HG03571 (cell line): ENCODE measurements at regions not wholly inside any gene's neighbourhood (a gene's known extent, or its start where the extent isn't known, plus 50 kb on each side); places are given as distances from the start of the nearest gene placed in this dataset.

Experiments
- ATAC-seq: cut with Tn5 transposase; IDR thresholded peaks from one replicate; pipeline ENCODE4 v1.9.1; 2021; ENCODE audit not compliant: unreplicated experiment

DNA sequence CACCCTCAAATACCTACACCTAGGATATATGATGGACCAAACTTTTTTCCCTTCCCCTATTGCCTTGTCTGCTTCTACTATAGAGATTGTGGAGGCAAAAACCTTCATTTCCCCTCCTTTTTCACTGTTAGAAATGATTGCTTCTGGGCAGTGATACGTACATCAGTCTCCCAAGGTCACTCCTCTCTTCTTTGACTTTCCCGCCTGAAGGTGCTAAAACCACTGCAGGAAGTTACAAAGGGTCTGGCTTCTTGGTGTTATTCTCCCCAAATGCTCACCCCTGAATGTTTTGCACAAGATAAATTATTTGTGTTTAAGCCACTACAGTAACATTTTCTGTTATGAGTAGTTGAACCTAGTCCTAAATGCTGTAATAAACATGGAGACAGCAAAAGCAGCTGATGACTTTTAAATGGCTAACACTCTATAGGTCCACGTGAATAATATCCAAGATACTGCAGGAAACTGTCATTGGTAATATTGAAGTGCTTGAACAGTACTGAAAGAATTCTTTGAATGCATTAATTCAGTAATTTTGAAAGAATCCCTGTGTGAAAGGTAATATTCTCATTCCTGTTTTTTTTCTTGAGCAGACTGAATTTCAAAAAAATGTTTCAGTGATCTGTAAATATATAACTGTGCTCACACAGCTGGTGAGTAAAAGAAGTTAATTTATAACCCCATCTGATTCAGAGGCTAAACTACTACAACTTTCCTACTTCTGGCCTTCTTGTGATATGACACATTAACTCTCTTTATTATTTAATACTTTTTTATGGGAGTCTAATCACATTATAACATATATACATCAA, 865.1 kb downstream of the EFNB2 start:
- ATAC-seq = no peak

DNA sequence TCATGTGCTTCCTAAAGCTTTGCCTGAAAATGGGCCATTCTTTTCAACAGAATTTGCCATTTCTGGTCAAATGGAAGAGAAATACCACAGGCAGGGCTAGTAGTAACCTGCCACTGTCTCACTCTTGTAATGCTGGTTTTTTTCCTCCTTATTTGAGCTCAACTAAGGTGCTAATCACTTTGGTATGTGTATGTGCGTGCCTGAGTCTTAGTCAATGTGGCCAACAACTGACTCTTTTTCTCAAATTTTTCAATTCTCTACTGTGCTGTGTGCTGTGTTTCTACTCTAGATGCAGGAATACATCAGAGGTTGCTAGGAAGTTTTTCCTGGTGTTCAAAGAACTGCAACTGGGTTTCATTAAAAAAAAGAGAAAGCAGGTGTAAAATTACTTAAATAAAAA, 870.2 kb downstream of the EFNB2 start:
- ATAC-seq = no peak

DNA sequence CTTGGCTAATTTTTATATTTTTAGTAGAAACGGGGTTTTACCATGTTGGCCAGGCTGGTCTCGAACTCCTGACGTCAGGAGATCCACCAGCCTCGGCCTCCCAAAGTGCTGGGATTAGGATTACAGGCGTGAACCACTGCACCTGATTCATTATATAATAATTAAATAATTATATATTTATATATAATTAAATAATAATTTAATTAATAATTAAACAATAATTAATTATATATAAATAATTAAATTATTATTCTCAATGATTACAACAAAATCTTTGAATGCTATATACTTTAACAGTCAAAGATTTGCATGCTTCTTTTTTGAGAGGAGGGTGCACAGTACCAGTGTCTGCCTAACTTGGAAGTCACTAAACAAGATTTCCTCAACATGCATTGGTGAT, 872.3 kb downstream of the EFNB2 start:
- ATAC-seq = no peak

DNA sequence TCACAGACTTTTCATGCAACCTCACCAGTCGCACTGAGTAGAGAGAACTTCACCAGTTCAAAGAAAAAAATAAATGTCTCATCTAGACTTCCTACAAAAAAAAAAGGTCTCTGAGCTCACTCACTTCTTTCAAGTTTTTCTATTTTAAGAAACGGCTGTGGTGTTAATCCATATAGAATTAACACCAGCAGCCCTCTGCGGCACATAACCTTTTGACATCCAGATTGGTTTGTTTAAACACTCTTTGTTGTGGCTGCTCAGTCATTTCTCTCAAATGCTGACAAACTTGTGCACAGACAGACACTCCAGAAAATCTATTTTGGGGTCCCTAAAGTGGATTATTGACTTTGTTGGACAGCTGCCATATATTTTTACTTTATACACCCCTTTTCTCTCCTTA, 874.9 kb downstream of the EFNB2 start:
- no peak for ATAC-seq

DNA sequence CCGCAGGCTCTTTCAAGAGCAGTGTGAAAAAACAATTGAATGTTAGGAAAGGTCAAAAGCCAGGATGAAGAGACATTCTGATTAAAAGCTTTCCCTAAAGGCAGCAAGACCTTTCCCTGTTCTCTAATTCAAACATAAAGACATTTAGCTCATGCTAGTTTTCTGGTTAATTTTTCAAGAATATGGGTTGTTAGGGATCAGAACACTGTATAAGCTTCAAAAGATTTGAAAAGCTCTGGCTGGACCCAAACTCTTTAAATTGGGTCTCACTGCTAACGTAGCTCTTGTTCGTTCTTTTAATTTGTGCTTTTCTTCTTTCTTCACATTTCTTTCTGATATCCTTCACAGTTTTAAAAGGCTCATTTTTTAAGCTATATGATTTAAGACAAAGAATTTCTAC, 877.0 kb downstream of the EFNB2 start:
- no peak for ATAC-seq

DNA sequence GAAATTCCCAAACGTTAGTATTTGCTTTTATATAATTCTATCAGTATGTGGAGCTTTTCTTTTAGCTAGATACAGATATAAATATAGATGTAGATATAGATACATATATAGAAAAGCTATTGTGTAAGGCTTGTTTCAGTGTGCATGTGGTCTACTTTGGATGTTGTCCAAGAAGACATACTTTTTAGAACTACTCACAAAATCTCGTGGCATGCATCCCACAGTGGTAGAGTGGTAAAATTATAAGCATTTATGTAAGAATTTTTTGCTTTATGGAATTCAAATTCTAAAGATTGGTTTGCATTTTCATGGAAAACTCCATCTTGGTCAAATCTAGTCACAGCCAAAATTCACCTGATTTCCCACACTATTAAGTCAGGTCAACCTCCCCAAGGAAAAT, 880.4 kb downstream of the EFNB2 start:
- ATAC-seq = no peak

DNA sequence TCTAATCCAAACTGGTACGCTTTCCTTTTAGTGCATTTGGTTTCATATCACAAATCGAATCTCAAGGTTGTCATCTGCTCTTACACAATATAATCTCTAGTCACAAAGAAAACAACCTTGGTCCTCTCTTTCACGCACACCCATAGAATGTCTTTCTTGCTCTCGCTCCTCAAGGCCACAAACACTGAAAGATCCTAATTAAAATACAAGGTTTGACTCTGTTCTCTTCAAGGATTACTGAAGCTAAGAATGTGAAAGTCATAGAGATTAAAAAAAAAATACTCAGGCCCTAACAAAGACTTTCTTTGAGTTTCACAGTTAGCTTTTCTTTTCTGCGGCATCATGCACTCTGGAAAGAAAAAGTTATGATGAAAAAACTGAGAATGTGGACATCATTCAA, 891.5 kb downstream of the EFNB2 start:
- ATAC-seq = no peak

DNA sequence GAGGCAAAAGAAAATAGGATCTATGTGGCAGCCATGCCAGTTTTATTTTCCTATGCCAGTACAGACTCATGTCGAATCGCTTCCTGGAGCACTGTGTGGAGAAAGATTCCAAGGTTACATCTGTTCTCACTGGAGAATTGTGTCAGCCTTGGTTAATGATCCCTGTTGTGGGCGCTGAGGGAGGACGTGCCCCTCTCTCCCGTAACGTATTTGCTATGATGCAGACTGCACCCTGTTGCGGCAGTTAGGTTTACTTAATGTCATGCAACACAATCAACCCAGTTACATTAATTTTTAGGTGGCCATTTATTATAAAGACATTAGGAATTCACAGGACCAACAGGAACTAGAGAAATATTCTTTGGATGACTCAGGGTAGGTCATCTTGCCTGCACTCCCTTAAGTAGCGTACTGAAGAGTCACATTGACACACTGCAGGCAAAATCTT, 892.9 kb downstream of the EFNB2 start:
- no peak for ATAC-seq

DNA sequence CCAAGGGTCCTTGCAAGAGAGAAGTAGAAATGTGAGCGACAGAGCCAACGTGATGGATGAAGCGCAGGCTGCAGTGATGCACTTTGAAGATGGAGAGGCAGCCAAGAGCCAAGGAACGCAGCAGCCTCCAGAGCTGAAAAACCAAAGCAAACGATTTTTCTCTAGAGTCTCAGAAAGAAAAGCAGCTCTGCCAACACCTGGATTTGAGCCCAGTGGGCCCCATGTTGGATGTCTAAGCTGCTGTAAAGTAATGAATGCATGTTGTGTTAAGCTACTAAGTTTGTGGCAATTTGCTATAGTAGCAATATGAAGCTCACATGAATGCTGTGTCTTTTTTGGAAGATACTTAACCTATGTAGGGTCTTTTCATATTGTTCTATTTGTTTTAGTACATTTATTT, 894.3 kb downstream of the EFNB2 start:
- ATAC-seq = no peak

DNA sequence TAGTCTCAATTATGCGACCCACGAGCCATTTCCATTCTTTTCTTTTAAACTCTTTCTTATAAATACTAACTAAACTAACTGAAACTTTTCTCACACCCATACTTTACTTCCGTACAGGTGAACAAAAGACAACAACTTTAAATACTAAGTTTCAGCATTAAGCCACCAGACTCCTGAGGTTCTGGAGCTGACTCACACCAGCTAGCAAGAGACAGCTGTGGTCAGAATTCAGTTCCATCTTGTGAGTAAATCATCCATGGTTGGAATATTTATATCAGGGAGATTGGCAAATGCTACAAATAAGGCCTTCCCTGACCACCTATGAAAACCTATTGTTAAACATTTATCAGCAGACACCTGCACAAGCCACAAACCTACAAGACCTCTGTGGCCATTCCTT, 897.0 kb downstream of the EFNB2 start:
- ATAC-seq = no peak

DNA sequence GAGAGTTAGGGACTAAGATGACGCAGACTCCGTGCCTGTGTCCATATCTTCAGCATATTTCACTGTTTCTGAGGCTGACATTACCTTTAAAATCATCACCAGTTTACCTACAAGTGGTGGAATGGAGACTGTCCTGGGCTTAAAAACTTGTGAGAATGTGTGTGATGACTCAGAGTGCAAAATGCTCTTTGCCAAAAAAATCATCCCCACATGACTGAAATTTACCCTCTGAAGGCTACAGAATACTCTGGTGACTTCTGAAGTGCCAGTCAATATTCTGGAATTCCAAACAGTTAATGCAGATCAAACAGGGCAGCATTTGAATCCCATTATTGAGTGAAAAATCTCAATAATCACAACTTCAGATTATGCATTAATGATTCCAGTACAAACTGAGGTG, 901.4 kb downstream of the EFNB2 start:
- ATAC-seq = no peak

DNA sequence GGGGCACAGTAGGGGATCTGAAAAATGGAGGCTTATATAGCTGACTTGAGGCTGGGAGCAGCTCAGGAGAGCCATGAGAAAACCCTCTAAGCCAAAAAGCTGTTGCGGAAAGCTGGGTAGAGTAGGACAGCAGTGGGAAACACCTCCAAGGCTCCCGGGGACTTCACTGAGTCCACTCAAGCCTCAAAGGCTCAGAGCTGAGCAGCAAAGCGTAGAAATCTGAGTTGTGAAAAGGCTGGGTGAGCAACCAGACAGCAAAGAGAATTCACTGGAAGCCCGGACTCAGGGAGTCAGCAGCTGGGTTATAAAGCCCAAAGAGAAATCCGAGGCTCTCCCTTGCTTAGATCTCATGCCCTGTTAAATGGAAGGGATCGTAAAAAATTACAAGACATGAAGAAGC, 905.0 kb downstream of the EFNB2 start:
- no peak for ATAC-seq

DNA sequence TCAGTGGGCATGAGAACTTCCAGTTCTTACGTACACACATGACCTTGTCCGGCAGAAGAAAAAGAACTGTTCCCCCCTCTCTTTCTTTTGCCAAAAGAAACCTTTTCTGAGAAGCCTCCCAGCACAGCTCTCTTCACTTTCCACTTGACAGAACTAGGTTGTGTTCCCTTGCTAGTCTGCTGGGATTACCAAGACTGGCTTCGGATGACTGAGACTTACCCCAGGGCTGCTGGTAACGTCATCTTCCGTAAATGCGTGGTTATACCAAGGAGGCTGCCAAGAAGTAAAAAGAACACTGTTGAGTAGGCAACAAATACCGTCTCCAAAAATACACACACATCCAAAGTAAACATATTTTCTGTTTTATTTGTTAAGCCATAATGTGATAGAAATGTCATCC, 908.2 kb downstream of the EFNB2 start:
- no peak for ATAC-seq

DNA sequence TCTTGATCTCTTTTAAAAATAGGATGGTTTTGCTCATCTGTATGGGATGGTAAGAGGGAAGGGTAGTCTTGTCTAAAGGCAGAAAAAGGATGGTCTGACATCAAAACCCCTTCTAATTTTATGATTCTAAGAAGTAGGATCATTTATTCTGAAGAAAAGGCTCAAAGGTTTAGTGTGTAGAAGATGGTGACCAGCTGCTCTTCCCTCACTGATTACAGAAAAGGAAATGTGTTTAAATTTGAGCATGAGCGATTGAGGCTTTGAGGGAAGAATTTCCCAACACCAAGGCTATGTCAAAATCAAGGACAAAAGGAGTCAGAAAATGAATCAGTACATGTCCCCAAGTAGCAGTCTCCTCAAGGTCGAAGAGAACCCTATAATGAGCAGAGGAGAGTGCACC, 909.8 kb downstream of the EFNB2 start:
- no peak for ATAC-seq

DNA sequence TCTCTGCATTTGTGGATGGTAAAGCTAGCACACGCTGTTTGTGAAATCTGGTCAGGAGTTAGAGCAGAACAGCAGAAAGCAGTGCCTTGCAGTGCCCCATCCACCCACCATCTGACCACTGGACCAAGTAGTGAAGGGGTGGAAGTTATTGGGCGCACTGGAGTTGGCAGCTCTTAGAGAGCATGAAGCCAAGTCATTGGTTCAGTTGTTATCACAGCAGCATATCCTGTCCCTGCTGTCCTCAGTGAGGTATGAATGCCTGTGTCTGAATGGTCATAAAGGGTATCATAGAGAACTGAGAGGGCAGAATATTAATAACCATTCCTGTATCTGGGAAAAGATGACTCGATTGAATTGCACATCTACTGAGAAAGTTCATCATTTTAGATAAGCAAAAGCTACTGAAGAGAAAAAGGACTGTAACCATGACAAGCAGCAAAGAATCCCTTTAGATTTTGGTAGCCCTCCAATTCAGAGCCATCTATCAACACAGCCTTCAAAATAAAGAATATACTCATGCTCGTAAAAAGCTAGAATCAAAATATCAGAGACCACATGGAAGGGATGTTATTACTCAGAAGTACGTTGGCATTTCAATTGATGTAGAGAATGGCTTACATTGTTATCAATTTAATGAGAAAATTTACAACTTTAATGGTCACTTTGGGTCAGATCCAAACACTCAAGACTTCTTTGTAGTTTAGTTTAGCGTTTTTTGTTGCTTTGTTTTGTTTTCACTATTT, 919.0 kb downstream of the EFNB2 start:
- no peak for ATAC-seq

DNA sequence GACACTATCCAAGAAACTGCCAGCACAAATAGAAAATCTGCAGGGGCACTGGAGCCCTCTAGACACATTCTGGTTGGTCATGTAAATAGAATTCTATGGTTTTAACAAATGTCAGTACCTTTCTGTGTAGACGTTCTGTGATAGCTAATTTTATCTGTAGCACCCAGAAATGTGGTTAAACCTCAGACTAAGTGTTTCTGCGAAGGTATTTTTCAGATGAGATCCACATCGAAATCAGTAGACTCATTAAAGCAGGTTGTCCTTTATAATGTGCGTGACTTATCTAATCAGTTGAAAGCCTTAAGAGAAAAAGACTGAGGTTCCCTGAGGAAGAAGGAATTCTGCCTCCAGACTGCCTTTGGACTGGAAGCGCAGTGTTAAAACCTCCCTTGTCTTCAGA, 922.9 kb downstream of the EFNB2 start:
- ATAC-seq = no peak

DNA sequence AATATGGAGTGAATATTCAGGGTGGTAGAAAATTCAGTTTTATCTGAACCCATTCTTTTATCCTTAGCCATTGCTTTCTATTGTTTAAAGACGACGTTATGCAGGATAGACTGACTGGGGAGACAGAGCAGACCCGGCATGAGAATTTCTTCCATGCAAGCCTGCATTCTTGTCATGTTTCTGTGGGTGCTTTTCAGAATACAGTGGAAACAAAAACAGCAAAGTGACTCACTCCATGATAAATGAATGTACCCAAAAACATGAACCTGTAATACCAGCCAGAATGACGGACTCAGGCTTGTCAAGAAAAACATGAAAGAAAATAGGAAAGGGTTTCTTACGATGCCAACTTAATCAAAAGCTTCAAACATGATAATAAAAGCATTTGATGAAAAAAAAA, 924.0 kb downstream of the EFNB2 start:
- ATAC-seq = no peak

DNA sequence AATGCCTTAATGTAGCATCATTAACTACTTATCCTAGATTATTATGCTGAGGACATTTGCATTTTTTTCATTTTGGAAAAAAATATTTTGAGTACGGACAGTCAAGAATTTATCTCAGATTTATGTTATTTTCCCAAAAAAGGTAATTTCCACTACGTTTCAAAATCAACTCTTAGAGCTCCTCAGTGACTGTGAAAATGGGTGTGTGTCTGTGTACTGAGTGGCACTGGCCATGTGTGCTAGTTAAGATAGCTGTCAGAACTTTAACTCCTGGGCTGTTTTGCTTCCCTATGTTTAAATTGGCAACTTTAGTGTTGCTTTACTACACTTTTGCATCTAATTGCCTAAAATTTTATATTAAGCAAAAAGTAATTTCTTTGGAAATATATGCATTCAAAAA, 927.4 kb downstream of the EFNB2 start:
- no peak for ATAC-seq

DNA sequence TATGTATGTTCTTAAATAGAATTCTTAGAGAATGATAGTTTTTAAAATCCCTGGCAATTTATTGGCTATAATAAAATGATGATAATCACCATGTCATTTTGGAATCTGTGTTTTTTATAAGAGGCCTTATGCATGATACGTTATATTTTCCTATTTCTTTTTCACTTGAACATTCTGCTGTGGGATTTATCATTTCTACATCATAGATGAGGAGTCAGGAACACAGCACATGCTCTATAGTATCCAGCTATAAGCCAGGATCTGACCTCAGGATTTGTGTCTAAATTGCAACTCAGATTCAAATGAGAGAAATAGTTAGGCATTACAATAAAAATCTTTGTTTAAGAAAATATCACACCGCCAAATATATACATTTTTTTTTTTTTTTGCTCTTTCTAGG, 928.0 kb downstream of the EFNB2 start:
- no peak for ATAC-seq

DNA sequence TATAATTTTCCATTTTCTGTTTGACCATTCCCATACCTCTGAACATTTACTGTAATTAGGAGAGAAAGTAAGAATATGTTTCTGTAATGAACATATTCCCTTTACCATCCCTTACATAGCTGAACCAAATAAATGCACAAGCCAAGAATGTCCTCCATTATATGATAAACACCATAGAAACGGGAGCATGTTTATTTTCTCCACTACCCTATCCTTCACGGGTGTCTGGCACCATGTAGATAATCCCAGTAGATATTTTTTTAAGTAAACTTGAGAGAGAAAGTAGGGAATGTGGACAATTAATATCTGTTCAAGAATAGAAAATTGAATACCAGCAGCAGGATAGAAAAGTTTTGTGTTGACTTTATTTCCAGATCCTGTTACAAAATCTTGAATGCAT, 928.4 kb downstream of the EFNB2 start:
- no peak for ATAC-seq

DNA sequence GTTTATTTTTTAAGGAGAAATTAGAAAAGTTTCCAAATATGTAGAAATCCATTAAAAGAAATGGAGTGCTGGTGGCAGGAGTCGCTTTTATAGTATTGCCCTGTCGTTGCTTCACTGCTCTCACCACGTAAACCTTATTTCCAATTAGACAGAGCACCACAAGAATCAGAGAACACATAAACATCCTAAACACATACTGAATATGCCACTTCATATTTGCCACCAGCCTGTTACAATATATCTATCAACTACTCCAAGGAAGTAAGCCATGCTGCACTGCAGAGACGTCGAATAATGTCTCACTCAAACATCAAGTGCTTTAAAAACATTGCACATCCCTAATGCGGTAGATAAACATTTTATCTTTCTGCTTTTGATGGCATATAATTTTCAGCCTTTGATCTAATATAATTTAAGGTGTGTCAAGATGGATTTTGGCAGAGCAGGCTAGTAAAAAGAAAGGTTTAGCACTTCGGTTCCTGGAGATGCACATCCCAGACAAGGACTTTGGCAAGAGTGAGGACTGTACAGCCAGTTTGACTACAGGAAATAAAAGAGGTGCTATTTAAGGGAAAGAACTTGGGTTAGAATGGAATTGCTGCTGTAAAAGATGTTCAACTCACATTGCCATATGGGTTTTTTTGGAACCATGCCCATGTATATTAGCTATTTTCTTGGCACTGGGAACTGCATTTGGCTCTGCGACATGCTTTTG, 932.3 kb downstream of the EFNB2 start:
- no peak for ATAC-seq

DNA sequence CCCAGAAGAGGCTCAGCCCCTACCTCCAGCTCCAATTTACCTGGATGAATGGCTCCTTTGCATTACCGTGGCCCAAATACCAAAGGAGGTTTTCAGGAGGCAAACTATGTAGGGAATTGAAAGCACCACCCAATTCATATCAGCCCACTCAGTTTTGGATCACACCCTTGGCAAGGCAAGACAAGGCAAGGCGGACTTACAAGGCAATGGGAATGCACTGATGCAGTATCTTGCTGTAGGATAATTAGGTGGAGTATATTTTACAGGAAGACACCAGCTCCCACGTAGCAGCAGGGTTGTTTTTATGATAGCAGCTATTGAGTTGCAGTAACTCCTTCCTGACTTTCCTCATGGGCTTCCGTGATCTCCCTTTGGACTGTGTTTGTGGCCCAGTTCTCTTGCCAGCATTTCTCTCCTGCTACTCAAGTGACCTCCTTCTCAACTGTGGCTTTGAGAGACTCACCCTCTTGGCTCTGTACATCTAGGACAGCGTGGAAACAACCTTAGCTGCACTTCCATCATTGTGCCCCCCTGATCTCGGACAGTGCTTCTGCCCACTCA, 935.9 kb downstream of the EFNB2 start:
- ATAC-seq = no peak
